PC-3 (cell line): ENCODE measurements at regions not wholly inside any gene's neighbourhood (a gene's known extent, or its start where the extent isn't known, plus 50 kb on each side); places are given as distances from the start of the nearest gene placed in this dataset.

ENCODE experiments used
- ATAC-seq: fragments of 200-7000 bp; cut with Tn5 transposase; 2 replicates; pipeline ENCODE4 v1.9.1; 2020; ENCODE audit warnings: mild to moderate bottlenecking, moderate library complexity
- BruUV-seq: library from RNA; stranded (reverse); fragments of 400-500 nt; replicated peaks from 2 replicates; lab custom pipeline; 2021; lab: Mats Ljungman, UMichigan
- CTCF ChIA-PET: fragments of 300-600 bp; sonication (Branson Sonifier 250); formaldehyde crosslinking; loops from one replicate; lab custom pipeline; 2022; ENCODE audit warnings: antibody characterized with exemption; lab: Charles Lee
- POLR2A ChIA-PET: fragments of 300-600 bp; sonication (Branson Sonifier 250); formaldehyde crosslinking; loops from one replicate; lab custom pipeline; 2022; ENCODE audit warnings: antibody characterized with exemption; ENCODE audit not compliant: unreplicated experiment; lab: Charles Lee
- DNase-seq: peaks from one replicate; pipeline ENCODE4 v3.0.0-alpha.2; 2015
- H2AFZ ChIP-seq: fragments of 300-600 bp; sonication (generic); 2 replicates; pipeline ENCODE4 v1.6.0; 2016; ENCODE audit warnings: antibody characterized with exemption, low read length
- H3F3A ChIP-seq: fragments of 300-600 bp; sonication (generic); one replicate; pipeline ENCODE4 v1.6.0; 2017; ENCODE audit warnings: antibody characterized with exemption, low read length, control low read depth, mild to moderate bottlenecking; ENCODE audit not compliant: unreplicated experiment
- H3K27ac ChIP-seq: fragments of 300-600 bp; sonication (generic); 2 replicates; pipeline ENCODE4 v1.5.1; 2016; ENCODE audit warnings: mild to moderate bottlenecking, low read length
- H3K27me3 ChIP-seq: fragments of 300-600 bp; sonication (generic); 2 replicates; pipeline ENCODE4 v1.6.1; 2016; ENCODE audit warnings: low read length, mixed read lengths
- H3K36me3 ChIP-seq: fragments of 300-600 bp; sonication (generic); 2 replicates; pipeline ENCODE4 v1.6.1; 2016; ENCODE audit warnings: low read depth, mixed run types, low read length, mixed read lengths
- H3K4me1 ChIP-seq: fragments of 300-600 bp; sonication (generic); 2 replicates; pipeline ENCODE4 v1.5.1; 2016; ENCODE audit warnings: low read length; ENCODE audit not compliant: insufficient read depth
- H3K4me2 ChIP-seq: fragments of 300-600 bp; sonication (generic); 2 replicates; pipeline ENCODE4 v1.6.0; 2016; ENCODE audit warnings: low read length
- H3K4me3 ChIP-seq: fragments of 300-600 bp; sonication (generic); 2 replicates; pipeline ENCODE4 v1.5.1; 2016; ENCODE audit warnings: mild to moderate bottlenecking, low read length, mixed read lengths
- H3K79me2 ChIP-seq: fragments of 300-600 bp; sonication (generic); 2 replicates; pipeline ENCODE4 v1.6.1; 2017; ENCODE audit warnings: low read length, mixed read lengths
- H3K9ac ChIP-seq: fragments of 300-600 bp; sonication (generic); 2 replicates; pipeline ENCODE4 v1.6.0; 2016; ENCODE audit warnings: mild to moderate bottlenecking, low read length
- H3K9me2 ChIP-seq: fragments of 300-600 bp; sonication (generic); replicated peaks from 2 replicates; pipeline ENCODE4 v1.6.1; 2016; ENCODE audit warnings: mixed run types, low read length, mixed read lengths
- H3K9me3 ChIP-seq: fragments of 300-600 bp; sonication (generic); 2 replicates; pipeline ENCODE4 v1.6.1; 2016; ENCODE audit warnings: low read length, mixed read lengths
- H4K20me1 ChIP-seq: fragments of 300-600 bp; sonication (generic); 2 replicates; pipeline ENCODE4 v1.6.1; 2016; ENCODE audit warnings: low read length, mixed read lengths
- EZH2 ChIP-seq: fragments of 300-600 bp; sonication (generic); IDR thresholded peaks from one replicate; pipeline ENCODE4 v1.6.1; 2017; ENCODE audit warnings: antibody characterized with exemption, mild to moderate bottlenecking, low read length; ENCODE audit not compliant: unreplicated experiment
- EZH2phosphoT487 ChIP-seq: fragments of 300-600 bp; sonication (generic); IDR thresholded peaks from 2 replicates; pipeline ENCODE4 v1.6.1; 2018; ENCODE audit warnings: mild to moderate bottlenecking, antibody characterized with exemption, low read length, borderline replicate concordance
- intact Hi-C: fragments of 100-400 bp; cut with micrococcal nuclease; formaldehyde crosslinking; loops from 2 replicates; pipeline ENCODE4 v1.9.0; 2023
- TF ChIP-seq, protein P1 (sequence below): fragments of 300-600 bp; sonication (generic); conservative IDR thresholded peaks from 2 replicates; pipeline ENCODE4 v1.5.1; 2017; ENCODE audit warnings: antibody characterized with exemption, low read depth, mild to moderate bottlenecking, low read length

DNA sequence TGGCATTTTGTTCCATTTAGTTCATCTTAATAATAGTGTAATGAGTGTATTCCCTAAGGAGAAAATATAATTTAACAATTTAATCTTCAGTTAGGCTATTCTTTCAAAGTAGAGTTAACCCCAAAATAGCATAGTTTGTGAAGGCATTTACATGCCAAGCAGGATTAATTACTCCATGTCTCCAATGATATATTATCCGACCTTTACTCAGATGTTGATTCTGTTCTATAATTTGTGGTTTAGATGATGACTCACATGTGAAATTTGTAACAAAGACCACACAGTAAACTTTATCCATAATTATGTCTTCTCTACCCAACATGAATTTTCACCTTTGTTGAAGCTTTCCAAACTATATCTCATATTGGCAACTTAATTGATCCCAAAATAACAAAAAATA, 2065.2 kb downstream of the MRPL39 start:
- no peaks in the 10 kb centered on the region for H3K9me2 ChIP-seq
- no peaks in the 10 kb centered on the region for H3F3A ChIP-seq
- no peak overlapping the region for H2AFZ ChIP-seq
- H3K36me3 ChIP-seq = no peaks in the 10 kb centered on the region
- TF ChIP-seq, protein P1, sequence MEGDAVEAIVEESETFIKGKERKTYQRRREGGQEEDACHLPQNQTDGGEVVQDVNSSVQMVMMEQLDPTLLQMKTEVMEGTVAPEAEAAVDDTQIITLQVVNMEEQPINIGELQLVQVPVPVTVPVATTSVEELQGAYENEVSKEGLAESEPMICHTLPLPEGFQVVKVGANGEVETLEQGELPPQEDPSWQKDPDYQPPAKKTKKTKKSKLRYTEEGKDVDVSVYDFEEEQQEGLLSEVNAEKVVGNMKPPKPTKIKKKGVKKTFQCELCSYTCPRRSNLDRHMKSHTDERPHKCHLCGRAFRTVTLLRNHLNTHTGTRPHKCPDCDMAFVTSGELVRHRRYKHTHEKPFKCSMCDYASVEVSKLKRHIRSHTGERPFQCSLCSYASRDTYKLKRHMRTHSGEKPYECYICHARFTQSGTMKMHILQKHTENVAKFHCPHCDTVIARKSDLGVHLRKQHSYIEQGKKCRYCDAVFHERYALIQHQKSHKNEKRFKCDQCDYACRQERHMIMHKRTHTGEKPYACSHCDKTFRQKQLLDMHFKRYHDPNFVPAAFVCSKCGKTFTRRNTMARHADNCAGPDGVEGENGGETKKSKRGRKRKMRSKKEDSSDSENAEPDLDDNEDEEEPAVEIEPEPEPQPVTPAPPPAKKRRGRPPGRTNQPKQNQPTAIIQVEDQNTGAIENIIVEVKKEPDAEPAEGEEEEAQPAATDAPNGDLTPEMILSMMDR = no peak
- TF ChIP-seq EZH2 (no peak), EZH2phosphoT487 (no peak)
- DNase-seq (peak; percentile 51), ATAC-seq (peak; percentile 72)
- no peak overlapping the region for H3K4me3 ChIP-seq
- H3K27me3 ChIP-seq = no peaks in the 10 kb centered on the region
- POLR2A ChIA-PET = no interaction called here
- H3K79me2 ChIP-seq = no peaks in the 10 kb centered on the region
- CTCF ChIA-PET = no interaction called here
- intact Hi-C loops = no loop called here
- no peaks in the 10 kb centered on the region for H3K9me3 ChIP-seq
- peaks cover 4% of the 10 kb centered on the region; the same call in 1 of the 2 replicates for H3K4me1 ChIP-seq
- no peak overlapping the region for H3K4me2 ChIP-seq
- H4K20me1 ChIP-seq = no peaks in the 10 kb centered on the region
- H3K9ac ChIP-seq = no peak overlapping the region
- H3K27ac ChIP-seq = peak overlapping the region; percentile 10; the same call in 1 of the 2 replicates
- BruUV-seq = no TSS peak

DNA sequence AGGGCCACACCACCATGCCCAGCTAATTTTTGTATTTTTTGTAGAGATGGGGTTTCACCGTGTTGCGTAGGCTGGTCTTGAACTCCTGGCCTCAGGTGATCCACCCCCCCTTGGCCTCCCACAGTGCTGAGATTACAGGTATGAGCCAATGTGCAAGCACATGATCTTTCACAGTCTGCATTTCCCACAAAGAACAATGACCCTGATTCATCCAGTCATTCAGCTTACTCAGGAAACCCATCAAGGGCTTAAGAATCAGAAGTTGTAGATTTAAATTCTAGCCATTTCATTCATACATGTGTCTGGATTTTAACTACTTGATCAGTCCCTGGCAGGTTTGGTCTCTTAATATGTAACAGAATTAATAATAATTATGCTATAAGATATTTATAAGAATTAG, 2065.7 kb downstream of the MRPL39 start:
- H3K9me3 ChIP-seq = no peaks in the 10 kb centered on the region
- no peak overlapping the region for H3K4me2 ChIP-seq
- no peaks in the 10 kb centered on the region for H4K20me1 ChIP-seq
- CTCF ChIA-PET = no interaction called here
- H3K9ac ChIP-seq = no peak overlapping the region
- ATAC-seq (peak; percentile 37; the same call in 1 of the 2 replicates), DNase-seq (peak; percentile 19)
- H3K79me2 ChIP-seq = no peaks in the 10 kb centered on the region
- no peaks in the 10 kb centered on the region for H3K36me3 ChIP-seq
- H3F3A ChIP-seq = no peaks in the 10 kb centered on the region
- intact Hi-C loops = no loop called here
- H3K27ac ChIP-seq = peak overlapping the region; percentile 10; the same call in 1 of the 2 replicates
- no TSS peak for BruUV-seq
- no peak overlapping the region for H2AFZ ChIP-seq
- POLR2A ChIA-PET = no interaction called here
- no peaks in the 10 kb centered on the region for H3K27me3 ChIP-seq
- no peak overlapping the region for H3K4me3 ChIP-seq
- TF ChIP-seq EZH2 (no peak), EZH2phosphoT487 (no peak)
- TF ChIP-seq, protein P1 = no peak
- H3K4me1 ChIP-seq = peaks cover 4% of the 10 kb centered on the region; the same call in 1 of the 2 replicates
- H3K9me2 ChIP-seq = no peaks in the 10 kb centered on the region

DNA sequence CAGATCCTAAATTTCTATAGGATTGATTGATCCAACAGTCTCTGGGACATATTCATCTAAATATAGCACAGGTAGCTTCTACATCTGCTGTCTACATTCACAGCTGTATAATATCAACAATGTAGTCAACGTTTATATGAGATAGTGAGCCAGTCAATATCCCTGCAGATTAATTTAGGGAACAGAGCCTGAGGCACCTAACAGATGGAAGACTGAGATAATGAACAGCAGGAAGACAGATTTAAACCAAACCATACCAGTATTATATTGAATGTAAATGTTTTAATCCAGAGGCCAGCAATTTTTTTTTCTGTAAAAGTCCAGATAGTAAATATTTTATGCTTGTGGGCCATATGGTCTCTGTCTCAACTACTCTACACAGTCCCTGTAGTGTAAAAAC, 2072.4 kb downstream of the MRPL39 start:
- H3K9ac ChIP-seq = no peak overlapping the region
- no peak overlapping the region for H3K27ac ChIP-seq
- DNase-seq (no peak), ATAC-seq (no peak)
- ChIA-PET CTCF (no interaction called here), POLR2A (no interaction called here)
- H3K4me1 ChIP-seq = no peaks in the 10 kb centered on the region
- H3F3A ChIP-seq = no peaks in the 10 kb centered on the region
- no TSS peak for BruUV-seq
- H3K9me2 ChIP-seq = no peaks in the 10 kb centered on the region
- no peak overlapping the region for H3K4me3 ChIP-seq
- no peaks in the 10 kb centered on the region for H3K36me3 ChIP-seq
- H3K27me3 ChIP-seq = no peaks in the 10 kb centered on the region
- no peaks in the 10 kb centered on the region for H3K9me3 ChIP-seq
- no peaks in the 10 kb centered on the region for H4K20me1 ChIP-seq
- H2AFZ ChIP-seq = no peak overlapping the region
- intact Hi-C loops = no loop called here
- H3K4me2 ChIP-seq = no peak overlapping the region
- TF ChIP-seq, protein P1 = no peak
- TF ChIP-seq EZH2phosphoT487 (no peak), EZH2 (no peak)
- no peaks in the 10 kb centered on the region for H3K79me2 ChIP-seq
